HCT116 (cell line): ENCODE measurements at regions not wholly inside any gene's neighbourhood (a gene's known extent, or its start where the extent isn't known, plus 50 kb on each side); places are given as distances from the start of the nearest gene placed in this dataset.

ENCODE experiments used
- CTCF ChIP-seq, 3 experiments: fragments of 200-600 bp in 1 of 3; sonication (generic) in 1 of 3; IDR thresholded peaks in 2 of 3; conservative IDR thresholded peaks in 1 of 3; 2 replicates each; pipeline ENCODE4 v1.5.1; 2012 to 2017; ENCODE audit warnings: low read depth in 2 of 3, low read length in 2 of 3, antibody characterized with exemption in 1 of 3, borderline replicate concordance in 1 of 3, control low read depth in 1 of 3, mild to moderate bottlenecking in 1 of 3, mixed read lengths in 1 of 3, mixed run types in 1 of 3, moderate library complexity in 1 of 3; ENCODE audit not compliant: insufficient read depth in 1 of 3
- EZH2 ChIP-seq: fragments of 200-600 bp; sonication (generic); IDR thresholded peaks from 2 replicates; pipeline ENCODE4 v1.6.1; 2017; ENCODE audit warnings: antibody characterized with exemption, mixed run types
- MAX ChIP-seq: IDR thresholded peaks from 2 replicates; pipeline ENCODE4 v1.6.1; 2012
- POLR2A ChIP-seq: IDR thresholded peaks from 2 replicates; pipeline ENCODE4 v1.7.0; 2011; ENCODE audit warnings: borderline replicate concordance; ENCODE audit not compliant: insufficient read depth, insufficient read length; ENCODE audit errors: extremely low read depth
- POLR2AphosphoS5 ChIP-seq: IDR thresholded peaks from 2 replicates; pipeline ENCODE4 v1.6.1; 2011; ENCODE audit warnings: mild to moderate bottlenecking, low read depth, low read length, moderate library complexity
- SP1 ChIP-seq: IDR thresholded peaks from 2 replicates; pipeline ENCODE4 v1.6.1; 2012; ENCODE audit warnings: low read depth
- TCF7L2 ChIP-seq: IDR thresholded peaks from 2 replicates; pipeline ENCODE4 v1.7.0; 2011; ENCODE audit warnings: borderline replicate concordance, inconsistent platforms; ENCODE audit not compliant: insufficient read depth, insufficient read length; ENCODE audit errors: extremely low read depth
- YY1 ChIP-seq: IDR thresholded peaks from 2 replicates; pipeline ENCODE4 v1.6.1; 2011; ENCODE audit warnings: low read length, low read depth, moderate library complexity, mild to moderate bottlenecking; ENCODE audit not compliant: insufficient replicate concordance; ENCODE audit errors: extremely low read depth
- ZNF274 ChIP-seq: fragments of 200-500 bp; sonication (Bioruptor generic); IDR thresholded peaks from 2 replicates; pipeline ENCODE4 v1.6.1; 2014; ENCODE audit warnings: mild to moderate bottlenecking, low read depth, low read length, inconsistent platforms

GRCh38 chr1:81044708-81045107, 756.0 kb upstream of the ADGRL2 start:
- TF ChIP-seq YY1 (no peak), POLR2A (no peak), CTCF (IDR thresholded peaks at IDR 0.05 in 2 of 3, conservative IDR thresholded peaks at IDR 0.05 in 1 of 3; ENCODE audit: borderline replicate concordance in 1 of 3, insufficient read depth in 1 of 3, low read depth in 2 of 3, low read length in 2 of 3) (no peak), POLR2AphosphoS5 (no peak), EZH2 (no peak), MAX (no peak), ZNF274 (no peak), SP1 (no peak), TCF7L2 (no peak)
